ENCODE measurements at regions not wholly inside any gene's neighbourhood (a gene's known extent, or its start where the extent isn't known, plus 50 kb on each side); places are given as distances from the start of the nearest gene placed in this dataset.

DNA sequence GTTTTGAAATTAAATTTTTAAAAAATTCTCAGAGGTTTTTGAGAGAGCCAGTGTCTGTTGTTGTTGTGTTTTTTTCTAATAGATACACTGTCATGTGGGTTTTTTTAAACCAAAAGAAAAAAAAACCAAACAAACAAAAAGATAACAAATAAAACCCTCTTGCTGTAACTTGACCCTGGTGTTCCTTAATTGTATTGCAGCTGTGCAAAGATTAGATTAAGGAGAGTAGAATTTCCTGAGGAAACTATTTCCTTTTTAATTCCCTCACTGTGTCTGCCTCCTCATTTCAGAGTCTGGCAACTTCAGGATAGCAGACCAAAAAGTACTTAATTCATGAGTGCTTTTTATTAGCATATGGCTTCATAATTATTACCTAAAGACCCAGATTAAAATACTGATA, 281.9 kb downstream of the EPM2A start:
- no peak for TF ChIP-seq POLR2A (IDR thresholded peaks at IDR 0.05)
- TF ChIP-seq, protein P1, sequence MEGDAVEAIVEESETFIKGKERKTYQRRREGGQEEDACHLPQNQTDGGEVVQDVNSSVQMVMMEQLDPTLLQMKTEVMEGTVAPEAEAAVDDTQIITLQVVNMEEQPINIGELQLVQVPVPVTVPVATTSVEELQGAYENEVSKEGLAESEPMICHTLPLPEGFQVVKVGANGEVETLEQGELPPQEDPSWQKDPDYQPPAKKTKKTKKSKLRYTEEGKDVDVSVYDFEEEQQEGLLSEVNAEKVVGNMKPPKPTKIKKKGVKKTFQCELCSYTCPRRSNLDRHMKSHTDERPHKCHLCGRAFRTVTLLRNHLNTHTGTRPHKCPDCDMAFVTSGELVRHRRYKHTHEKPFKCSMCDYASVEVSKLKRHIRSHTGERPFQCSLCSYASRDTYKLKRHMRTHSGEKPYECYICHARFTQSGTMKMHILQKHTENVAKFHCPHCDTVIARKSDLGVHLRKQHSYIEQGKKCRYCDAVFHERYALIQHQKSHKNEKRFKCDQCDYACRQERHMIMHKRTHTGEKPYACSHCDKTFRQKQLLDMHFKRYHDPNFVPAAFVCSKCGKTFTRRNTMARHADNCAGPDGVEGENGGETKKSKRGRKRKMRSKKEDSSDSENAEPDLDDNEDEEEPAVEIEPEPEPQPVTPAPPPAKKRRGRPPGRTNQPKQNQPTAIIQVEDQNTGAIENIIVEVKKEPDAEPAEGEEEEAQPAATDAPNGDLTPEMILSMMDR (IDR thresholded peaks at IDR 0.05), result no peak
- TF ChIP-seq POLR2AphosphoS5 (IDR thresholded peaks at IDR 0.05), result no peak

Measured in suprapubic skin (tissue), 4 donors.